ENCODE measurements at regions not wholly inside any gene's neighbourhood (a gene's known extent, or its start where the extent isn't known, plus 50 kb on each side); places are given as distances from the start of the nearest gene placed in this dataset.

GRCh38 chr2:226116346-226116745 lies 683.3 kb downstream of the IRS1 start:
- H3K27me3 Mint-ChIP-seq, result no peaks in the 10 kb centered on the region
- CTCF ChIA-PET, result interaction anchor here (1.2 kb wide), 1 partner anchor 8 kb away, joined by 3 read pairs; no protein-coding TSS in a partner anchor
- no peak overlapping the region for H3K4me3 ChIP-seq (ENCODE audit: low read length)
- H3K9me3 Mint-ChIP-seq, result peaks cover 0 to 6% (median 0%) of the 10 kb centered on the region in 5 donors
- H3K4me3 Mint-ChIP-seq, result no peak overlapping the region
- POLR2A ChIA-PET, result no interaction called here
- H3K9me3 ChIP-seq (ENCODE audit: low read length), result no peaks in the 10 kb centered on the region
- no peaks in the 10 kb centered on the region for H3K4me1 Mint-ChIP-seq
- DNase-seq, result no peak
- H3K27ac ChIP-seq (ENCODE audit: low read depth, low read length), result no peak overlapping the region
- H3K27me3 ChIP-seq (ENCODE audit: insufficient read depth, low read length, poor library complexity, severe bottlenecking), result no peaks in the 10 kb centered on the region
- no peaks in the 10 kb centered on the region for H3K36me3 ChIP-seq (ENCODE audit: insufficient read depth, low read length)
- no peaks in the 10 kb centered on the region for H3K36me3 Mint-ChIP-seq
- no peak overlapping the region for H3K27ac Mint-ChIP-seq
- no peaks in the 10 kb centered on the region for H3K4me1 ChIP-seq (ENCODE audit: insufficient read depth, low read length)

- H3K36me3 Mint-ChIP-seq, result no peaks in the 10 kb centered on the region
- no peaks in the 10 kb centered on the region for H3K27me3 ChIP-seq (ENCODE audit: insufficient read depth, low read length, poor library complexity, severe bottlenecking)
- POLR2A ChIA-PET, result no interaction called here
- no peak for DNase-seq
- H3K4me1 ChIP-seq (ENCODE audit: insufficient read depth, low read length), result no peaks in the 10 kb centered on the region
- no peak overlapping the region for H3K27ac Mint-ChIP-seq
- no peak overlapping the region for H3K4me3 Mint-ChIP-seq
- H3K27ac ChIP-seq (ENCODE audit: low read depth, low read length), result no peak overlapping the region
- CTCF ChIA-PET, result interaction anchor here (1.2 kb wide), 1 partner anchor 8 kb away, joined by 3 read pairs; no protein-coding TSS in a partner anchor
- no peaks in the 10 kb centered on the region for H3K27me3 Mint-ChIP-seq
- peaks cover 0 to 6% (median 0%) of the 10 kb centered on the region in 5 donors for H3K9me3 Mint-ChIP-seq
- H3K4me1 Mint-ChIP-seq, result no peaks in the 10 kb centered on the region
- no peak overlapping the region for H3K4me3 ChIP-seq (ENCODE audit: low read length)
- H3K36me3 ChIP-seq (ENCODE audit: insufficient read depth, low read length), result no peaks in the 10 kb centered on the region
- no peaks in the 10 kb centered on the region for H3K9me3 ChIP-seq (ENCODE audit: low read length)
These were observed 683.8 kb downstream of the IRS1 start for GRCh38 chr2:226115832-226116200.

- H3K4me3 Mint-ChIP-seq, result no peak overlapping the region
- no peaks in the 10 kb centered on the region for H3K9me3 ChIP-seq (ENCODE audit: low read length)
- ChIA-PET CTCF (no interaction called here), POLR2A (no interaction called here)
- no peaks in the 10 kb centered on the region for H3K36me3 ChIP-seq (ENCODE audit: insufficient read depth, low read length)
- H3K4me1 Mint-ChIP-seq, result no peaks in the 10 kb centered on the region
- H3K27me3 ChIP-seq (ENCODE audit: insufficient read depth, low read length, poor library complexity, severe bottlenecking), result no peaks in the 10 kb centered on the region
- H3K27me3 Mint-ChIP-seq, result no peaks in the 10 kb centered on the region
- H3K27ac ChIP-seq (ENCODE audit: low read depth, low read length), result no peak overlapping the region
- no peak overlapping the region for H3K27ac Mint-ChIP-seq
- H3K36me3 Mint-ChIP-seq, result no peaks in the 10 kb centered on the region
- no peak for DNase-seq
- H3K9me3 Mint-ChIP-seq, result peaks cover 0 to 6% (median 0%) of the 10 kb centered on the region in 5 donors
- no peaks in the 10 kb centered on the region for H3K4me1 ChIP-seq (ENCODE audit: insufficient read depth, low read length)
- H3K4me3 ChIP-seq (ENCODE audit: low read length), result no peak overlapping the region
These were observed 684.4 kb downstream of the IRS1 start for GRCh38 chr2:226115102-226115831.

GRCh38 chr2:226114436-226114835 lies 685.2 kb downstream of the IRS1 start:
- ChIA-PET CTCF (no interaction called here), POLR2A (no interaction called here)
- Histone ChIP-seq H3K4me3 (ENCODE audit: low read length) (no peak overlapping the region), H3K27me3 (ENCODE audit: insufficient read depth, low read length, poor library complexity, severe bottlenecking) (no peaks in the 10 kb centered on the region), H3K27ac (ENCODE audit: low read depth, low read length) (no peak overlapping the region), H3K4me1 (ENCODE audit: insufficient read depth, low read length) (no peaks in the 10 kb centered on the region), H3K36me3 (ENCODE audit: insufficient read depth, low read length) (no peaks in the 10 kb centered on the region), H3K9me3 (ENCODE audit: low read length) (no peaks in the 10 kb centered on the region)
- DNase-seq, result no peak
- H3K4me3 Mint-ChIP-seq, result no peak overlapping the region
- H3K27me3 Mint-ChIP-seq, result no peaks in the 10 kb centered on the region
- peaks cover 0 to 6% (median 0%) of the 10 kb centered on the region in 5 donors for H3K9me3 Mint-ChIP-seq
- H3K4me1 Mint-ChIP-seq, result no peaks in the 10 kb centered on the region
- H3K27ac Mint-ChIP-seq, result no peak overlapping the region
- H3K36me3 Mint-ChIP-seq, result no peaks in the 10 kb centered on the region

GRCh38 chr2:226098861-226099745 lies 699.6 kb downstream of the NYAP2 start:
- ChIA-PET CTCF (no interaction called here), POLR2A (no interaction called here)
- no peaks in the 10 kb centered on the region for H3K4me1 ChIP-seq (ENCODE audit: insufficient read depth, low read length)
- no peaks in the 10 kb centered on the region for H3K27me3 ChIP-seq (ENCODE audit: insufficient read depth, low read length, poor library complexity, severe bottlenecking)
- H3K4me3 Mint-ChIP-seq, result no peak overlapping the region
- no peaks in the 10 kb centered on the region for H3K4me1 Mint-ChIP-seq
- H3K9me3 Mint-ChIP-seq, result peaks cover 0 to 16% (median 0%) of the 10 kb centered on the region in 5 donors
- H3K36me3 ChIP-seq (ENCODE audit: insufficient read depth, low read length), result no peaks in the 10 kb centered on the region
- no peaks in the 10 kb centered on the region for H3K36me3 Mint-ChIP-seq
- no peak overlapping the region for H3K4me3 ChIP-seq (ENCODE audit: low read length)
- H3K27ac Mint-ChIP-seq, result no peak overlapping the region
- no peak for DNase-seq
- no peaks in the 10 kb centered on the region for H3K9me3 ChIP-seq (ENCODE audit: low read length)
- H3K27me3 Mint-ChIP-seq, result peaks cover 0 to 3% of the 10 kb centered on the region in 2 donors
- no peak overlapping the region for H3K27ac ChIP-seq (ENCODE audit: low read depth, low read length)

GRCh38 chr2:226095058-226095457 lies 695.5 kb downstream of the NYAP2 start:
- POLR2A ChIA-PET, result no interaction called here
- peaks cover 2 to 24% (median 6%) of the 10 kb centered on the region in 5 donors for H3K9me3 Mint-ChIP-seq

GRCh38 chr2:226093364-226093763 lies 693.9 kb downstream of the NYAP2 start:
- Histone ChIP-seq H3K4me3 (ENCODE audit: low read length) (no peak overlapping the region), H3K27me3 (ENCODE audit: insufficient read depth, low read length, poor library complexity, severe bottlenecking) (no peaks in the 10 kb centered on the region), H3K4me1 (ENCODE audit: insufficient read depth, low read length) (no peaks in the 10 kb centered on the region), H3K36me3 (ENCODE audit: insufficient read depth, low read length) (no peaks in the 10 kb centered on the region), H3K27ac (ENCODE audit: low read depth, low read length) (no peak overlapping the region), H3K9me3 (ENCODE audit: low read length) (no peaks in the 10 kb centered on the region)
- peaks cover 0 to 4% of the 10 kb centered on the region in 2 donors for H3K27me3 Mint-ChIP-seq
- no peaks in the 10 kb centered on the region for H3K36me3 Mint-ChIP-seq
- H3K4me3 Mint-ChIP-seq, result no peak overlapping the region
- H3K4me1 Mint-ChIP-seq, result no peaks in the 10 kb centered on the region
- CTCF ChIA-PET, result no interaction called here
- peaks cover 2 to 24% (median 6%) of the 10 kb centered on the region in 5 donors for H3K9me3 Mint-ChIP-seq
- POLR2A ChIA-PET, result no interaction called here
- H3K27ac Mint-ChIP-seq, result no peak overlapping the region
- DNase-seq, result no peak

More at GRCh38 chr2:226095058-226095457, 695.5 kb downstream of the NYAP2 start:
- no peak for DNase-seq
- Mint-ChIP-seq H3K27me3 (peaks cover 0 to 4% of the 10 kb centered on the region in 2 donors), H3K27ac (no peak overlapping the region), H3K4me1 (no peaks in the 10 kb centered on the region), H3K4me3 (no peak overlapping the region), H3K36me3 (no peaks in the 10 kb centered on the region)
- Histone ChIP-seq H3K27ac (ENCODE audit: low read depth, low read length) (no peak overlapping the region), H3K27me3 (ENCODE audit: insufficient read depth, low read length, poor library complexity, severe bottlenecking) (no peaks in the 10 kb centered on the region), H3K4me1 (ENCODE audit: insufficient read depth, low read length) (no peaks in the 10 kb centered on the region), H3K9me3 (ENCODE audit: low read length) (no peaks in the 10 kb centered on the region), H3K36me3 (ENCODE audit: insufficient read depth, low read length) (no peaks in the 10 kb centered on the region), H3K4me3 (ENCODE audit: low read length) (no peak overlapping the region)
- CTCF ChIA-PET, result no interaction called here

- no peaks in the 10 kb centered on the region for H3K4me1 ChIP-seq (ENCODE audit: insufficient read depth, low read length)
- Mint-ChIP-seq H3K27me3 (peaks cover 0 to 2% of the 10 kb centered on the region in 2 donors), H3K4me3 (no peak overlapping the region)
These were observed 688.8 kb downstream of the NYAP2 start for GRCh38 chr2:226088366-226088674.

More at GRCh38 chr2:226088366-226088674, 688.8 kb downstream of the NYAP2 start:
- H3K27me3 ChIP-seq (ENCODE audit: insufficient read depth, low read length, poor library complexity, severe bottlenecking), result no peaks in the 10 kb centered on the region
- no peak for DNase-seq
- no peaks in the 10 kb centered on the region for H3K36me3 ChIP-seq (ENCODE audit: insufficient read depth, low read length)
- H3K9me3 ChIP-seq (ENCODE audit: low read length), result no peaks in the 10 kb centered on the region
- ChIA-PET POLR2A (no interaction called here), CTCF (no interaction called here)
- Mint-ChIP-seq H3K9me3 (peaks cover 0 to 9% (median 3%) of the 10 kb centered on the region in 5 donors), H3K36me3 (no peaks in the 10 kb centered on the region), H3K4me1 (no peaks in the 10 kb centered on the region), H3K27ac (no peak overlapping the region)
- no peak overlapping the region for H3K4me3 ChIP-seq (ENCODE audit: low read length)
- H3K27ac ChIP-seq (ENCODE audit: low read depth, low read length), result no peak overlapping the region

Measured in CD8-positive, alpha-beta memory T cell (primary cell).